IPS DF 6.9 (cell line): ENCODE measurements at regions not wholly inside any gene's neighbourhood (a gene's known extent, or its start where the extent isn't known, plus 50 kb on each side); places are given as distances from the start of the nearest gene placed in this dataset.

Experiments used
- DNase-seq: peaks from one replicate; pipeline ENCODE4 v3.0.0-alpha.2; 2013; ENCODE audit warnings: low read depth, low spot score
- H3K27ac ChIP-seq: one replicate; pipeline ENCODE4 v1.5.1; 2013; ENCODE audit warnings: low read length, control low read depth
- H3K27me3 ChIP-seq: 2 replicates; pipeline ENCODE4 v1.6.1; 2013; ENCODE audit warnings: mild to moderate bottlenecking, low read length; ENCODE audit not compliant: control insufficient read depth, insufficient read depth
- H3K36me3 ChIP-seq: 2 replicates; pipeline ENCODE4 v1.6.1; 2013; ENCODE audit warnings: low read length; ENCODE audit not compliant: control insufficient read depth, insufficient read depth
- H3K4me1 ChIP-seq: 2 replicates; pipeline ENCODE4 v1.6.1; 2013; ENCODE audit warnings: low read length; ENCODE audit not compliant: control insufficient read depth, insufficient read depth
- H3K4me3 ChIP-seq: 2 replicates; pipeline ENCODE4 v1.5.1; 2013; ENCODE audit warnings: mild to moderate bottlenecking, low read length
- H3K9me3 ChIP-seq: 2 replicates; pipeline ENCODE4 v1.6.1; 2013; ENCODE audit warnings: low read length, inconsistent platforms; ENCODE audit not compliant: control insufficient read depth, insufficient read depth
- WGBS: extraction: QIAGEN DNeasy Blood & Tissue Kit; methylation state at CpG from one replicate; pipeline ENCODE4 v1.1.7; 2013; ENCODE audit warnings: mixed read lengths, missing lambda C conversion rate; ENCODE audit not compliant: insufficient read length, insufficient coverage; 5-methylcytosine and 5-hydroxymethylcytosine counted together

GRCh38 chr2:15734674-15735483, 143.2 kb downstream of the DDX1 start:
- no peaks in the 10 kb centered on the region for H3K36me3 ChIP-seq
- H3K4me1 ChIP-seq = peaks cover 3% of the 10 kb centered on the region; the same call in 1 of the 2 replicates
- no CpG with 5 or more reads among the region's 5 CpGs for WGBS

GRCh38 chr2:15735484-15736326, 144.0 kb downstream of the DDX1 start:
- no peaks in the 10 kb centered on the region for H3K36me3 ChIP-seq
- no peak for DNase-seq
- no CpG with 5 or more reads among the region's 6 CpGs for WGBS
- H3K9me3 ChIP-seq = no peaks in the 10 kb centered on the region
- H3K27ac ChIP-seq = no peak overlapping the region
- H3K27me3 ChIP-seq = peaks cover 1% of the 10 kb centered on the region; the same call in 1 of the 2 replicates
- H3K4me3 ChIP-seq = no peak overlapping the region
- peaks cover 3% of the 10 kb centered on the region; the same call in 1 of the 2 replicates for H3K4me1 ChIP-seq

More at GRCh38 chr2:15734674-15735483, 143.2 kb downstream of the DDX1 start:
- H3K27ac ChIP-seq = no peak overlapping the region
- no peaks in the 10 kb centered on the region for H3K9me3 ChIP-seq
- peaks cover 1% of the 10 kb centered on the region; the same call in 1 of the 2 replicates for H3K27me3 ChIP-seq
- no peak for DNase-seq
- no peak overlapping the region for H3K4me3 ChIP-seq

GRCh38 chr2:15736396-15737180, 144.9 kb downstream of the DDX1 start:
- DNase-seq = no peak
- Histone ChIP-seq H3K27ac (no peak overlapping the region), H3K27me3 (peaks cover 1% of the 10 kb centered on the region; the same call in 1 of the 2 replicates), H3K36me3 (no peaks in the 10 kb centered on the region), H3K4me3 (no peak overlapping the region), H3K4me1 (peaks cover 3% of the 10 kb centered on the region; the same call in 1 of the 2 replicates), H3K9me3 (no peaks in the 10 kb centered on the region)
- WGBS = no CpG with 5 or more reads among the region's 4 CpGs

- Histone ChIP-seq H3K27me3 (peaks cover 1% of the 10 kb centered on the region; the same call in 1 of the 2 replicates), H3K4me1 (peaks cover 3% of the 10 kb centered on the region; the same call in 1 of the 2 replicates), H3K4me3 (no peak overlapping the region), H3K36me3 (no peaks in the 10 kb centered on the region), H3K9me3 (no peaks in the 10 kb centered on the region), H3K27ac (no peak overlapping the region)
- WGBS = no CpG with 5 or more reads among the region's 5 CpGs
- DNase-seq = no peak
Measured at GRCh38 chr2:15737314-15738224, 145.9 kb downstream of the DDX1 start.

GRCh38 chr2:15738225-15738546, 146.5 kb downstream of the DDX1 start:
- whole genome bisulfite sequencing = no CpG with 5 or more reads among the region's 7 CpGs

GRCh38 chr2:15738943-15739342, 147.3 kb downstream of the DDX1 start:
- no peaks in the 10 kb centered on the region for H3K9me3 ChIP-seq
- no peak for DNase-seq
- H3K27ac ChIP-seq = no peak overlapping the region
- peaks cover 1% of the 10 kb centered on the region; the same call in 1 of the 2 replicates for H3K27me3 ChIP-seq
- no CpG with 5 or more reads among the region's 5 CpGs for WGBS
- H3K4me3 ChIP-seq = no peak overlapping the region
- H3K4me1 ChIP-seq = peaks cover 3% of the 10 kb centered on the region; the same call in 1 of the 2 replicates
- H3K36me3 ChIP-seq = no peaks in the 10 kb centered on the region

More at GRCh38 chr2:15738225-15738546, 146.5 kb downstream of the DDX1 start:
- Histone ChIP-seq H3K9me3 (no peaks in the 10 kb centered on the region), H3K4me1 (peaks cover 3% of the 10 kb centered on the region; the same call in 1 of the 2 replicates), H3K27ac (no peak overlapping the region), H3K36me3 (no peaks in the 10 kb centered on the region), H3K27me3 (peaks cover 1% of the 10 kb centered on the region; the same call in 1 of the 2 replicates), H3K4me3 (no peak overlapping the region)
- no peak for DNase-seq

- H3K4me3 ChIP-seq = no peak overlapping the region
- H3K9me3 ChIP-seq = no peaks in the 10 kb centered on the region
- no peaks in the 10 kb centered on the region for H3K27me3 ChIP-seq
- no peaks in the 10 kb centered on the region for H3K36me3 ChIP-seq
- H3K4me1 ChIP-seq = peaks cover 13% of the 10 kb centered on the region; the same call in 1 of the 2 replicates
- H3K27ac ChIP-seq = no peak overlapping the region
- DNase-seq = no peak
- no CpG with 5 or more reads among the region's 5 CpGs for WGBS
Measured at GRCh38 chr2:15744820-15745219, 153.2 kb downstream of the DDX1 start.

GRCh38 chr2:15745350-15745749, 153.7 kb downstream of the DDX1 start:
- Histone ChIP-seq H3K36me3 (no peaks in the 10 kb centered on the region), H3K9me3 (no peaks in the 10 kb centered on the region), H3K4me3 (no peak overlapping the region), H3K4me1 (peaks cover 13% of the 10 kb centered on the region; the same call in 1 of the 2 replicates), H3K27ac (no peak overlapping the region), H3K27me3 (no peaks in the 10 kb centered on the region)
- DNase-seq = no peak
- WGBS = no CpG with 5 or more reads among the region's 3 CpGs

- H3K27ac ChIP-seq = no peak overlapping the region
- WGBS = no CpG with 5 or more reads among the region's 6 CpGs
- DNase-seq = no peak
- H3K4me1 ChIP-seq = peaks cover 13% of the 10 kb centered on the region; the same call in 1 of the 2 replicates
- no peak overlapping the region for H3K4me3 ChIP-seq
- no peaks in the 10 kb centered on the region for H3K36me3 ChIP-seq
- no peaks in the 10 kb centered on the region for H3K27me3 ChIP-seq
- H3K9me3 ChIP-seq = no peaks in the 10 kb centered on the region
Measured at GRCh38 chr2:15745907-15746702, 154.4 kb downstream of the DDX1 start.
